PC-3 (cell line): ENCODE measurements at regions not wholly inside any gene's neighbourhood (a gene's known extent, or its start where the extent isn't known, plus 50 kb on each side); places are given as distances from the start of the nearest gene placed in this dataset.
"Not testable (repeated sequence)": the region's sequence is repeated elsewhere in the genome, so short reads cannot be mapped to it uniquely, and the experiment has no call there.

ENCODE experiments used
- ATAC-seq: fragments of 200-7000 bp; cut with Tn5 transposase; 2 replicates; pipeline ENCODE4 v1.9.1; 2020; ENCODE audit warnings: mild to moderate bottlenecking, moderate library complexity
- BruUV-seq: library from RNA; stranded (reverse); fragments of 400-500 nt; replicated peaks from 2 replicates; lab custom pipeline; 2021; lab: Mats Ljungman, UMichigan
- CTCF ChIA-PET: fragments of 300-600 bp; sonication (Branson Sonifier 250); formaldehyde crosslinking; loops from one replicate; lab custom pipeline; 2022; ENCODE audit warnings: antibody characterized with exemption; lab: Charles Lee
- POLR2A ChIA-PET: fragments of 300-600 bp; sonication (Branson Sonifier 250); formaldehyde crosslinking; loops from one replicate; lab custom pipeline; 2022; ENCODE audit warnings: antibody characterized with exemption; ENCODE audit not compliant: unreplicated experiment; lab: Charles Lee
- DNase-seq: peaks from one replicate; pipeline ENCODE4 v3.0.0-alpha.2; 2015
- H2AFZ ChIP-seq: fragments of 300-600 bp; sonication (generic); 2 replicates; pipeline ENCODE4 v1.6.0; 2016; ENCODE audit warnings: antibody characterized with exemption, low read length
- H3F3A ChIP-seq: fragments of 300-600 bp; sonication (generic); one replicate; pipeline ENCODE4 v1.6.0; 2017; ENCODE audit warnings: antibody characterized with exemption, low read length, control low read depth, mild to moderate bottlenecking; ENCODE audit not compliant: unreplicated experiment
- H3K27ac ChIP-seq: fragments of 300-600 bp; sonication (generic); 2 replicates; pipeline ENCODE4 v1.5.1; 2016; ENCODE audit warnings: mild to moderate bottlenecking, low read length
- H3K27me3 ChIP-seq: fragments of 300-600 bp; sonication (generic); 2 replicates; pipeline ENCODE4 v1.6.1; 2016; ENCODE audit warnings: low read length, mixed read lengths
- H3K36me3 ChIP-seq: fragments of 300-600 bp; sonication (generic); 2 replicates; pipeline ENCODE4 v1.6.1; 2016; ENCODE audit warnings: low read depth, mixed run types, low read length, mixed read lengths
- H3K4me1 ChIP-seq: fragments of 300-600 bp; sonication (generic); 2 replicates; pipeline ENCODE4 v1.5.1; 2016; ENCODE audit warnings: low read length; ENCODE audit not compliant: insufficient read depth
- H3K4me2 ChIP-seq: fragments of 300-600 bp; sonication (generic); 2 replicates; pipeline ENCODE4 v1.6.0; 2016; ENCODE audit warnings: low read length
- H3K4me3 ChIP-seq: fragments of 300-600 bp; sonication (generic); 2 replicates; pipeline ENCODE4 v1.5.1; 2016; ENCODE audit warnings: mild to moderate bottlenecking, low read length, mixed read lengths
- H3K79me2 ChIP-seq: fragments of 300-600 bp; sonication (generic); 2 replicates; pipeline ENCODE4 v1.6.1; 2017; ENCODE audit warnings: low read length, mixed read lengths
- H3K9ac ChIP-seq: fragments of 300-600 bp; sonication (generic); 2 replicates; pipeline ENCODE4 v1.6.0; 2016; ENCODE audit warnings: mild to moderate bottlenecking, low read length
- H3K9me2 ChIP-seq: fragments of 300-600 bp; sonication (generic); replicated peaks from 2 replicates; pipeline ENCODE4 v1.6.1; 2016; ENCODE audit warnings: mixed run types, low read length, mixed read lengths
- H3K9me3 ChIP-seq: fragments of 300-600 bp; sonication (generic); 2 replicates; pipeline ENCODE4 v1.6.1; 2016; ENCODE audit warnings: low read length, mixed read lengths
- H4K20me1 ChIP-seq: fragments of 300-600 bp; sonication (generic); 2 replicates; pipeline ENCODE4 v1.6.1; 2016; ENCODE audit warnings: low read length, mixed read lengths
- CTCF ChIP-seq: fragments of 300-600 bp; sonication (generic); conservative IDR thresholded peaks from 2 replicates; pipeline ENCODE4 v1.5.1; 2017; ENCODE audit warnings: antibody characterized with exemption, low read depth, mild to moderate bottlenecking, low read length
- EZH2 ChIP-seq: fragments of 300-600 bp; sonication (generic); IDR thresholded peaks from one replicate; pipeline ENCODE4 v1.6.1; 2017; ENCODE audit warnings: antibody characterized with exemption, mild to moderate bottlenecking, low read length; ENCODE audit not compliant: unreplicated experiment
- EZH2phosphoT487 ChIP-seq: fragments of 300-600 bp; sonication (generic); IDR thresholded peaks from 2 replicates; pipeline ENCODE4 v1.6.1; 2018; ENCODE audit warnings: mild to moderate bottlenecking, antibody characterized with exemption, low read length, borderline replicate concordance
- intact Hi-C: fragments of 100-400 bp; cut with micrococcal nuclease; formaldehyde crosslinking; loops from 2 replicates; pipeline ENCODE4 v1.9.0; 2023

GRCh38 chr5:21419383-21419782, 1431.4 kb upstream of the CDH18 start:
- no peaks in the 10 kb centered on the region for H3K36me3 ChIP-seq

DNA sequence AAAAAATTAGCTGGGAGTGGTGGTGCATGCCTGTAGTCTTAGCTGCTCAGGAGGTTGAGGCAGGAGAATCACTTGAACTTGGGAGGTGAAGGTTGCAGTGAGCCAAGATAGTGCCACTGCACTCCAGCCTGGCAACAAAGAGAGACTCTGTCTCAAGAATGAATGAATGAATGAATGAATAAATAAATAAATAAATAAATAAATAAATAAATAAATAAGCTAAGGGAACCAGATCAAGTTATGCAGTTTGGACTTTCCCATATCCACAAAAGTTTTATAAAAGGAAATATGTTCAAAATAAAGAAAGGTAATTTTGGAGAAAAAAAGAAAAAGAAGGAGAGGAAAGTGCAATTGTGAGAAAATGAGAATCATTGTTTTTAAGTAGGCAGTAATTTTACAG, 1414.1 kb upstream of the CDH18 start:
- CTCF ChIA-PET, H2AFZ ChIP-seq, H3K9me2 ChIP-seq, H3K27me3 ChIP-seq, H3K27ac ChIP-seq, H3K4me1 ChIP-seq, H3K9ac ChIP-seq, H3K9me3 ChIP-seq, BruUV-seq, DNase-seq, H3K4me2 ChIP-seq, H3K4me3 ChIP-seq, H3K79me2 ChIP-seq, intact Hi-C loops, ATAC-seq, POLR2A ChIA-PET, H3K36me3 ChIP-seq, H3F3A ChIP-seq, H4K20me1 ChIP-seq: not testable (repeated sequence)

More at GRCh38 chr5:21419383-21419782, 1431.4 kb upstream of the CDH18 start:
- Histone ChIP-seq H3K27ac (no peak overlapping the region), H3K4me2 (no peak overlapping the region), H3K4me3 (no peak overlapping the region), H3K9ac (no peak overlapping the region), H3K9me2 (no peaks in the 10 kb centered on the region), H3K4me1 (no peaks in the 10 kb centered on the region), H4K20me1 (no peaks in the 10 kb centered on the region), H3K79me2 (no peaks in the 10 kb centered on the region), H3K9me3 (no peaks in the 10 kb centered on the region), H2AFZ (no peak overlapping the region), H3K27me3 (no peaks in the 10 kb centered on the region), H3F3A (no peaks in the 10 kb centered on the region)
- TF ChIP-seq CTCF (peak; percentile 56), EZH2 (no peak), EZH2phosphoT487 (no peak)
- ChIA-PET POLR2A (no interaction called here), CTCF (no interaction called here)
- peak; percentile 40 for DNase-seq
- no peak; the same call in 1 of the 2 replicates for ATAC-seq
- no TSS peak for BruUV-seq
- intact Hi-C loops, result no loop called here

DNA sequence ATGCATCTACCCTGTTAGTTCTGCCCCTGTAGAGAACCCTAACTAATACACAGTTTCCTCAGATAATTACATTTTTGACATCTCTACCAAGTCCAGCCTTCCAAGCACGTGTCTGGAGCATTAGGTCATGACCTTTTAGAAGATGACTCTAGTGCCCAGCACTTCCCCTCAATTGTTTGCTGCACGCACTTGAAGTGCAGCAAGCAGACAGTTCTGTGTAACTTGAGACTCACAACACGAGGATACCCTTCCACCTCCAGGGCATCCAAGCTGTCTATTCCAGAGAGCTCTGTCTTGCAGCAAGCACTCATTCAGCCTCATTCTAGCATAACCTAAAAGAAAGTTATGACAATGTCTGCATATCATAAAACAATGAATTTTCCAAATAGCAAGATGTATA, 1410.5 kb upstream of the CDH18 start:
- DNase-seq, result no peak
- no peak overlapping the region for H3K4me2 ChIP-seq
- TF ChIP-seq EZH2phosphoT487, result no peak
- no peak for TF ChIP-seq EZH2
- TF ChIP-seq CTCF, result no peak
- H3K79me2 ChIP-seq, result no peaks in the 10 kb centered on the region
- no peaks in the 10 kb centered on the region for H3K9me3 ChIP-seq
- no peak overlapping the region for H2AFZ ChIP-seq
- POLR2A ChIA-PET, result no interaction called here
- no peak overlapping the region for H3K4me3 ChIP-seq
- H3K27me3 ChIP-seq, result no peaks in the 10 kb centered on the region
- CTCF ChIA-PET, result no interaction called here
- no peak overlapping the region for H3K27ac ChIP-seq
- H3K36me3 ChIP-seq, result no peaks in the 10 kb centered on the region
- intact Hi-C loops, result no loop called here
- no peaks in the 10 kb centered on the region for H3K9me2 ChIP-seq
- ATAC-seq, result no peak
- BruUV-seq, result no TSS peak
- H3F3A ChIP-seq, result no peaks in the 10 kb centered on the region
- H3K4me1 ChIP-seq, result no peaks in the 10 kb centered on the region
- no peak overlapping the region for H3K9ac ChIP-seq
- H4K20me1 ChIP-seq, result no peaks in the 10 kb centered on the region
